VCaP (cell line): ENCODE measurements at regions not wholly inside any gene's neighbourhood (a gene's known extent, or its start where the extent isn't known, plus 50 kb on each side); places are given as distances from the start of the nearest gene placed in this dataset.

Experiments
- H3K27ac ChIP-seq: fragments of 450-650 bp; 2 replicates; pipeline ENCODE4 v1.5.1; 2017
- TF ChIP-seq, protein P1 (sequence below): fragments of 450-650 bp; conservative IDR thresholded peaks from 2 replicates; pipeline ENCODE4 v1.5.1; 2017; ENCODE audit warnings: mild to moderate bottlenecking, moderate library complexity

DNA sequence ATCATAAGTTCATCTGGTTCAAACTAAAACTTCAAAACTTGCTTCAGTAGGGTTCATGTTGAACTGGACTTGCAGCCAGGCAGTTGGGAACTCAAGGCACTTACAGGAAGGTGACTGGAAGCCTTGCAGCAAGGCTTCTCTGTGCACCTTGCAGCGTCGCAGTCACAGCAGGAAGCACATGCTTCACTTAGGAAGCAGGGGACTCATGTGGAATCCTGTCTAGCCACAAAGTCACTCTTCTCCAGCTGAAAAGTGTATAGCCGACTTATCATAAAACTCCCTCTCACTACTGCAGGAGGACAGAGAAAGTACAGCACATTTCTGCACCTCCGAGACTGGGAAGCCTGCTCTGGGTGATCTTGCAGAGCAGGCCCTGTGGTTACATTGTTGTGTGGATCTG, 114.0 kb upstream of the PRB2 start:
- TF ChIP-seq, protein P1, sequence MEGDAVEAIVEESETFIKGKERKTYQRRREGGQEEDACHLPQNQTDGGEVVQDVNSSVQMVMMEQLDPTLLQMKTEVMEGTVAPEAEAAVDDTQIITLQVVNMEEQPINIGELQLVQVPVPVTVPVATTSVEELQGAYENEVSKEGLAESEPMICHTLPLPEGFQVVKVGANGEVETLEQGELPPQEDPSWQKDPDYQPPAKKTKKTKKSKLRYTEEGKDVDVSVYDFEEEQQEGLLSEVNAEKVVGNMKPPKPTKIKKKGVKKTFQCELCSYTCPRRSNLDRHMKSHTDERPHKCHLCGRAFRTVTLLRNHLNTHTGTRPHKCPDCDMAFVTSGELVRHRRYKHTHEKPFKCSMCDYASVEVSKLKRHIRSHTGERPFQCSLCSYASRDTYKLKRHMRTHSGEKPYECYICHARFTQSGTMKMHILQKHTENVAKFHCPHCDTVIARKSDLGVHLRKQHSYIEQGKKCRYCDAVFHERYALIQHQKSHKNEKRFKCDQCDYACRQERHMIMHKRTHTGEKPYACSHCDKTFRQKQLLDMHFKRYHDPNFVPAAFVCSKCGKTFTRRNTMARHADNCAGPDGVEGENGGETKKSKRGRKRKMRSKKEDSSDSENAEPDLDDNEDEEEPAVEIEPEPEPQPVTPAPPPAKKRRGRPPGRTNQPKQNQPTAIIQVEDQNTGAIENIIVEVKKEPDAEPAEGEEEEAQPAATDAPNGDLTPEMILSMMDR = no peak
- no peak overlapping the region for H3K27ac ChIP-seq

DNA sequence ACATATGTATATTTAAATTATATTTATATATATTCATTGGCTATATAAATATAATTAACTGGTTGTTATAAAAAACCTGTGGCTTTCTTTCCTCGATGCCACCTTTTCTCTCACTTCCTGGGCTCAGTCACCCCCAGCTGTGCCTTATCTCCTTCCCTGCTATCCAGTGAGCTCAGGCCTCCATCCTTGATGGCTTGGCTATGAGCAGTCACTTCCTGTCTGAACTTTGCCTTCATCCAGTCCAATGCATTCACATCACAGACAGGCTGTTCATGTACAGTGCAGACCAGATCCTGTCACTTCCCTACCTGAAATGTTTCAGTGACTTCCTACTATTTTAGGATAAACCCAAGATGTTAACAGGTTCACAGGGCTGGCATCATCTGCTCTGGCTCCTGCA, 115.3 kb upstream of the PRB2 start:
- no peak overlapping the region for H3K27ac ChIP-seq
- TF ChIP-seq, protein P1 = no peak

DNA sequence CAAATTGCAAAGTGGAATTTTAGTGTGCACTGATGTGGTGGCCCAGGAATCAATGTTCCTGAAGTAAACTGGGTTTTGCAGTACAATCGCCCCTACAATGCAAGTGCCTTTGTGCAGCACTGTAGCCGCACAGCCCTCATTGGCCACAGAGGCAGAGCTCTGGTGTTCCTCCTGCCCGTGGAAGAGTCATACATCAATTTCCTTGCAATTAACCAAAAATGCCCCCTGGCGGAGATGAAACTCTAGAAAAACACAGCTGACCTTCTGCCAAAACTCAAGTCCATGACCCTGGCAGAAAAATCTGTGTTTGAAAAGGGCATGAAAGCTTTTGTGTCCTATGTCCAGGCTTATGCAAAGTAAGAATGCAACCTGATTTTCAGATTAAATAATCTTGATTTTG, 117.9 kb upstream of the PRB2 start:
- TF ChIP-seq, protein P1 = no peak

DNA sequence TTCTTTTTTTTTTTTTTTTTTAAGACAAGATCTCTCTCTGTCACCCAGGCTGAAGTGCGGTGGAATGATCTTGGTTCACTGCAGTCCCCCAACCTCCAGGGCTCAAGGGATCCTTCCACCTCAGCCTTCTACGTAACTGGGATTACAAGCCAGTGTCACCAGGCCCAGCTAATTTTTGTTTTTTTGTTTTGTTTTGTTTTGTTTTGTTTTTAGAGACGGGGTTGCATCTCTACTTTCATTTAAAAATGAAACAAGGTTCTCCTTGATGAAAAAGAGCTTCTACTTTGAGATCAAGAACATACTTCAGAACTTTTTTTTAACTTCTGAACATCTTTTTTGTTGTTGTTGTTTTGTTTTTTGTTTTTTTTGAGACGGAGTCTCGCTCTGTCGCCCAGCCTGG, 121.7 kb upstream of the PRB2 start:
- TF ChIP-seq, protein P1 = no peak
- H3K27ac ChIP-seq = no peak overlapping the region

More for the DNA sequence above, 117.9 kb upstream of the PRB2 start:
- no peak overlapping the region for H3K27ac ChIP-seq

DNA sequence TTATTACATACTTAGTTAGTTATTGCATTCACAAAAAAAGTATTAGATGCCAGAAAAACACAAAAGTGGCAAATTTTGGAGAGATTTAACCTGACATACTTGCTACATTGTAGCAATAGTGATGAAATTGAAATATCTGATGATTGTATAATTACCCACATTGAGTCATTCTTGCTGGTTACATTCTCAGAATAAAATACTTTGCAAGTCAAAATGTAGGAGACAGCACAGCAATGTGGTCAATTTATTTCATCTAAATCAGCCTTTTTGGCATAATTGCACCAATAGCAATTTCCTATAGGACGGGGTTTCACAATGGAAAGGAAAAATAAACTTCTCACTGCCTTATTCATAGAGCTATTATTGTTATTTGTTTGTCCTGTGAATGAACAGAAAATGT, 125.0 kb upstream of the ETV6 start:
- H3K27ac ChIP-seq = no peak overlapping the region
- TF ChIP-seq, protein P1 = no peak

DNA sequence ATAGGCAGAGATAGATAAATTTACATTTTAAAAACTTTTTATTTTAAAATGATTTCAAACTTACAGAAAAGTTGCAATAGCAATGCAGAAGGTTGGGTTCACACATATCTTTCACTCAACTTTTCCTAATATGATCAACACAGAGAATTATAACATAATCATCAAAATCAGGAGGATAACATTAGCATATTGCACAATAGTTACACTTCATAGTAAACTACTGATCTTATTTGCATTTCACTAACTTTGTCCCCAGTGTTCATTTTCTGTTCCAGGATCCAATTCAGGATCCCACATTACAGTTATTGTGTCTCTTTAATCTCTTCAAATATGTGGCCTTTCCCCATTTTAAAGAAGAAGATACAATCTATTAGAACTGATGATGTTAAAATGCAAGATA, 115.4 kb upstream of the ETV6 start:
- H3K27ac ChIP-seq = no peak overlapping the region
- TF ChIP-seq, protein P1 = no peak

DNA sequence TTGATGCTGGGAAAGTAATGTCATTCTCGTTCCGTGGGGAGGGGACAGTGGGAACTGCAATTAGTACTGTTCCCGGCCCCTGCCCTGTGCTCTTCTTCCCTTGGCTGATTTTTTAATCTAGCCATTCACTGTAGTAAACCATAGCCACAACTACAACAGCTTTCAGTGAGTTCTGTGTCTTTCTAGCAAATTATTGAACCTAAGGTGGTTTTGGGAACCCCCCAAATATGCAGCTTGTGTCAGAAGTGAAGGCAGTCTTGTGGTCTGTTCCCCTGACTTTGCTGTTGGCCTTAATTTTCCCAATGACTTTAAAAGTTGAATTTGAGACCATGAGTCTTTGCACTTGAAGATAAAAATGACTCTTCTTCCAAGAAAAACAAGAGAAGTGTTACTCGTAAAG, 114.3 kb upstream of the ETV6 start:
- H3K27ac ChIP-seq = no peak overlapping the region
- TF ChIP-seq, protein P1 = no peak

DNA sequence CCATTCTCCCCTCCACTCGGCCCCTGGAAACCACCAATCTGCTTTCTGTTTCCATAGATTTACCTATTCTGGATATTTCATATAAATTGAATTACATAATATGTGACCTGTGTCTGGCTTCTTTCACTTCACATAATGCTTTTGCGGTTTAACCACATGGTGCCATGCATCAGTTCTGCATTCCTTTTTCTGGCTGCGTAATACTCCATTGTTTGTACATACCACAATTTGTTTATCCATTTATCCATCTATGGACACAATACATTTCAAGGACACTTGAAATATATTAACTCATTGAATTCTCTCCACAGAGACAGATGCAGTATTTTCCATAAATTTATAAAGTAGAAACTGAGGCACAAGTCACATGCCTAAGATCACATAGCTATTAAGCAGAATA, 110.3 kb upstream of the ETV6 start:
- TF ChIP-seq, protein P1 = no peak
- H3K27ac ChIP-seq = no peak overlapping the region
